Testis (tissue), 2 donors: ENCODE measurements at regions not wholly inside any gene's neighbourhood (a gene's known extent, or its start where the extent isn't known, plus 50 kb on each side); places are given as distances from the start of the nearest gene placed in this dataset.

ENCODE experiments used
- POLR2A ChIP-seq: fragments of 450-650 bp; IDR thresholded peaks from one replicate; pipeline ENCODE4 v1.6.1; 2017; ENCODE audit warnings: antibody characterized with exemption, mild to moderate bottlenecking, moderate library complexity
- TF ChIP-seq, protein P1 (sequence below), 3 experiments: fragments of 450-650 bp in 2 of 3; fragments of 200-600 bp in 1 of 3; sonication (generic) in 1 of 3; IDR thresholded peaks; one replicate each; pipeline ENCODE4 v1.5.1; 2016 to 2019; ENCODE audit warnings: antibody characterized with exemption in 3 of 3, mild to moderate bottlenecking in 2 of 3, moderate library complexity in 1 of 3

DNA sequence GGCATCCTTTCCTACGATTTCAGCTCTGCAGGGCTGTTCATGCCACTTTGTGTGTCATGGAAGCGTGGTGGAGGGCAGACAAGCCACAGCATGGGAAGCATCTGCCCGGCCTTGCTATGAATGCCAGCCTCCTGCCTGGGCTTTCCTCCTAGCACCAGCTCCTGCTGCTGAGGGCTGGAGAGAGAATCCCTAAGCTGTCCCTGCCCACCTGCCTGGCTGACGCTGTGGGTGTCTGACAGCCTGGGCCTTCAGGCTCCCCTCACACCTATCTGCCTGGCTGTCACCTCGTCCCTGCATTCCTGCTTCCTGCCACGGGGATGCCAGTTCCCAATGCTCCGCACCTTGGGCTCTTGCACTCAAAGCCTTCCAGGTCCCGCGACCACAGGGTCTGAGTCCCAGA lies 606.5 kb upstream of the MGMT start:
- TF ChIP-seq, protein P1, sequence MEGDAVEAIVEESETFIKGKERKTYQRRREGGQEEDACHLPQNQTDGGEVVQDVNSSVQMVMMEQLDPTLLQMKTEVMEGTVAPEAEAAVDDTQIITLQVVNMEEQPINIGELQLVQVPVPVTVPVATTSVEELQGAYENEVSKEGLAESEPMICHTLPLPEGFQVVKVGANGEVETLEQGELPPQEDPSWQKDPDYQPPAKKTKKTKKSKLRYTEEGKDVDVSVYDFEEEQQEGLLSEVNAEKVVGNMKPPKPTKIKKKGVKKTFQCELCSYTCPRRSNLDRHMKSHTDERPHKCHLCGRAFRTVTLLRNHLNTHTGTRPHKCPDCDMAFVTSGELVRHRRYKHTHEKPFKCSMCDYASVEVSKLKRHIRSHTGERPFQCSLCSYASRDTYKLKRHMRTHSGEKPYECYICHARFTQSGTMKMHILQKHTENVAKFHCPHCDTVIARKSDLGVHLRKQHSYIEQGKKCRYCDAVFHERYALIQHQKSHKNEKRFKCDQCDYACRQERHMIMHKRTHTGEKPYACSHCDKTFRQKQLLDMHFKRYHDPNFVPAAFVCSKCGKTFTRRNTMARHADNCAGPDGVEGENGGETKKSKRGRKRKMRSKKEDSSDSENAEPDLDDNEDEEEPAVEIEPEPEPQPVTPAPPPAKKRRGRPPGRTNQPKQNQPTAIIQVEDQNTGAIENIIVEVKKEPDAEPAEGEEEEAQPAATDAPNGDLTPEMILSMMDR (IDR thresholded peaks at IDR 0.05), result no peak
- no peak for TF ChIP-seq POLR2A
